HEK293 (cell line): ENCODE measurements at regions not wholly inside any gene's neighbourhood (a gene's known extent, or its start where the extent isn't known, plus 50 kb on each side); places are given as distances from the start of the nearest gene placed in this dataset.

Experiments used
- CTCF ChIA-PET: fragments of 350-600 bp; formaldehyde crosslinking; extraction: SDS; loops from one replicate; lab custom pipeline; 2021; ENCODE audit warnings: antibody characterized with exemption; lab: Yijun Ruan, JAX
- POLR2A ChIA-PET: fragments of 300-600 bp; formaldehyde crosslinking; extraction: SDS; loops from one replicate; lab custom pipeline; 2020; ENCODE audit warnings: antibody characterized with exemption, inconsistent platforms; lab: Yijun Ruan, JAX
- H3K27ac ChIP-seq: fragments of 200-500 bp; sonication (Bioruptor generic); 2 replicates; pipeline ENCODE4 v1.5.1; 2014; ENCODE audit warnings: low read depth, low read length, control low read depth, inconsistent platforms; ENCODE audit errors: extremely low read depth
- H3K36me3 ChIP-seq, 2 experiments: fragments of 200-500 bp in 1 of 2; sonication (Bioruptor generic) in 1 of 2; 1 replicate in 1 of 2; 2 replicates in 1 of 2; pipeline ENCODE4 v1.5.1; 2014 to 2017; ENCODE audit warnings: inconsistent platforms in 2 of 2, low read length in 2 of 2; ENCODE audit not compliant: control insufficient read depth in 2 of 2, insufficient read depth in 1 of 2
- H3K4me1 ChIP-seq: fragments of 200-500 bp; sonication (Bioruptor generic); 2 replicates; pipeline ENCODE4 v1.5.1; 2014; ENCODE audit warnings: mild to moderate bottlenecking, low read length, inconsistent platforms; ENCODE audit not compliant: control insufficient read depth, insufficient read depth
- H3K4me3 ChIP-seq: 2 replicates; pipeline ENCODE4 v1.5.1; 2011; ENCODE audit warnings: low read depth, mild to moderate bottlenecking, control low read depth, low read length, moderate library complexity
- H3K9me3 ChIP-seq: fragments of 200-500 bp; sonication (Bioruptor generic); 2 replicates; pipeline ENCODE4 v1.5.1; 2014; ENCODE audit warnings: low read depth, low read length, inconsistent platforms; ENCODE audit not compliant: control insufficient read depth, insufficient read depth
- CTCF ChIP-seq: fragments of 450-650 bp; formaldehyde crosslinking; IDR thresholded peaks from 2 replicates; pipeline ENCODE4 v1.5.1; 2016; ENCODE audit warnings: missing biosample characterization, missing genetic modification characterization
- EGR2 ChIP-seq: fragments of 450-650 bp; formaldehyde crosslinking; IDR thresholded peaks from 2 replicates; pipeline ENCODE4 v1.5.1; 2016; ENCODE audit warnings: low read depth, missing biosample characterization, missing genetic modification characterization
- GFI1B ChIP-seq: fragments of 450-650 bp; formaldehyde crosslinking; IDR thresholded peaks from 2 replicates; pipeline ENCODE4 v1.5.1; 2016; ENCODE audit warnings: missing biosample characterization, missing genetic modification characterization
- HOXC10 ChIP-seq: sonication (generic); formaldehyde crosslinking; IDR thresholded peaks from 2 replicates; pipeline ENCODE4 v1.8.1; 2023; ENCODE audit warnings: mild to moderate bottlenecking, missing genetic modification reagents
- MEIS1 ChIP-seq: sonication (generic); formaldehyde crosslinking; IDR thresholded peaks from 2 replicates; pipeline ENCODE4 v1.8.1; 2022; ENCODE audit warnings: missing genetic modification reagents, mild to moderate bottlenecking, borderline replicate concordance
- PRDM2 ChIP-seq: fragments of 450-650 bp; formaldehyde crosslinking; IDR thresholded peaks from 2 replicates; pipeline ENCODE4 v1.5.1; 2016; ENCODE audit warnings: missing biosample characterization, missing genetic modification characterization, borderline replicate concordance
- PRDM6 ChIP-seq: fragments of 450-650 bp; formaldehyde crosslinking; IDR thresholded peaks from 2 replicates; pipeline ENCODE4 v1.5.1; 2017; ENCODE audit warnings: missing biosample characterization, missing genetic modification characterization
- SP7 ChIP-seq: fragments of 450-650 bp; formaldehyde crosslinking; IDR thresholded peaks from 2 replicates; pipeline ENCODE4 v1.5.1; 2016; ENCODE audit warnings: missing biosample characterization, missing genetic modification characterization
- ZBTB17 ChIP-seq: fragments of 450-650 bp; formaldehyde crosslinking; IDR thresholded peaks from 2 replicates; pipeline ENCODE4 v1.5.1; 2016; ENCODE audit warnings: missing biosample characterization, missing genetic modification characterization
- ZBTB20 ChIP-seq: fragments of 450-650 bp; formaldehyde crosslinking; IDR thresholded peaks from 2 replicates; pipeline ENCODE4 v1.5.1; 2016; ENCODE audit warnings: missing biosample characterization, missing genetic modification characterization
- ZBTB21 ChIP-seq: fragments of 450-650 bp; formaldehyde crosslinking; IDR thresholded peaks from 2 replicates; pipeline ENCODE4 v1.5.1; 2017; ENCODE audit warnings: missing biosample characterization, missing genetic modification characterization
- ZBTB26 ChIP-seq: fragments of 450-650 bp; formaldehyde crosslinking; optimal IDR thresholded peaks from 2 replicates; pipeline ENCODE3; 2016; ENCODE audit warnings: missing biosample characterization, mild to moderate bottlenecking, missing genetic modification characterization
- ZBTB48 ChIP-seq: fragments of 450-650 bp; formaldehyde crosslinking; IDR thresholded peaks from 2 replicates; pipeline ENCODE4 v1.5.1; 2016; ENCODE audit warnings: missing biosample characterization, missing genetic modification characterization
- ZNF2 ChIP-seq: fragments of 450-650 bp; formaldehyde crosslinking; IDR thresholded peaks from 2 replicates; pipeline ENCODE4 v1.5.1; 2016; ENCODE audit warnings: missing biosample characterization, missing genetic modification characterization
- ZNF366 ChIP-seq: fragments of 450-650 bp; formaldehyde crosslinking; conservative IDR thresholded peaks from 2 replicates; pipeline ENCODE4 v1.5.1; 2016; ENCODE audit warnings: missing biosample characterization, missing genetic modification characterization
- ZNF423 ChIP-seq: fragments of 450-650 bp; formaldehyde crosslinking; IDR thresholded peaks from 2 replicates; pipeline ENCODE4 v1.5.1; 2016; ENCODE audit warnings: missing biosample characterization, missing genetic modification characterization
- ZNF48 ChIP-seq: fragments of 450-650 bp; formaldehyde crosslinking; IDR thresholded peaks from 2 replicates; pipeline ENCODE4 v1.5.1; 2016; ENCODE audit warnings: missing biosample characterization, missing genetic modification characterization
- ZNF521 ChIP-seq: fragments of 450-650 bp; formaldehyde crosslinking; IDR thresholded peaks from 2 replicates; pipeline ENCODE4 v1.5.1; 2017; ENCODE audit warnings: missing biosample characterization, mild to moderate bottlenecking, missing genetic modification characterization
- ZNF530 ChIP-seq: fragments of 450-650 bp; formaldehyde crosslinking; IDR thresholded peaks from 2 replicates; pipeline ENCODE4 v1.5.1; 2016; ENCODE audit warnings: low read depth, missing biosample characterization, missing genetic modification characterization
- ZNF571 ChIP-seq: fragments of 450-650 bp; formaldehyde crosslinking; IDR thresholded peaks from 2 replicates; pipeline ENCODE4 v1.5.0; 2017; ENCODE audit warnings: missing biosample characterization, missing genetic modification characterization
- ZNF596 ChIP-seq: fragments of 450-650 bp; IDR thresholded peaks from 2 replicates; pipeline ENCODE4 v1.5.0; 2018; ENCODE audit warnings: missing biosample characterization, mild to moderate bottlenecking, missing genetic modification characterization, moderate library complexity
- ZNF677 ChIP-seq: fragments of 450-650 bp; IDR thresholded peaks from 2 replicates; pipeline ENCODE4 v1.5.0; 2018; ENCODE audit warnings: missing biosample characterization, mild to moderate bottlenecking, missing genetic modification characterization, moderate library complexity
- ZNF747 ChIP-seq: fragments of 450-650 bp; formaldehyde crosslinking; IDR thresholded peaks from 2 replicates; pipeline ENCODE4 v1.5.1; 2016; ENCODE audit warnings: missing biosample characterization, missing genetic modification characterization
- ZNF830 ChIP-seq: fragments of 450-650 bp; IDR thresholded peaks from 2 replicates; pipeline ENCODE4 v1.5.0; 2018; ENCODE audit warnings: missing biosample characterization, missing genetic modification characterization, low read depth, mild to moderate bottlenecking, moderate library complexity
- ZSCAN16 ChIP-seq: fragments of 450-650 bp; formaldehyde crosslinking; IDR thresholded peaks from 2 replicates; pipeline ENCODE4 v1.5.1; 2016; ENCODE audit warnings: missing biosample characterization, missing genetic modification characterization

GRCh38 chr4:71187404-71188155 lies 151.2 kb upstream of the SLC4A4 start (continued):
- TF ChIP-seq PRDM2 (tag by site-specific recombination) (no peak), ZNF530 (tag by site-specific recombination) (no peak), GFI1B (tag by site-specific recombination) (no peak), HOXC10 (CRISPR knock-in tag) (no peak), ZBTB48 (peak; percentile 78), ZNF747 (tag by site-specific recombination) (no peak), EGR2 (tag by site-specific recombination) (peak; percentile 10; the same call in 1 of the 2 replicates), ZNF2 (tag by site-specific recombination) (peak; percentile 34; the same call in 1 of the 2 replicates), ZNF677 (tag by site-specific recombination) (no peak), ZNF521 (tag by site-specific recombination) (no peak), ZNF830 (tag by site-specific recombination) (no peak), MEIS1 (no peak), ZBTB21 (tag by site-specific recombination) (no peak), ZBTB20 (tag by site-specific recombination) (peak; percentile 64)
- TF ChIP-seq, all 188 proteins: peak for 19

GRCh38 chr4:71188156-71188640 lies 150.6 kb upstream of the SLC4A4 start:
- H3K4me3 ChIP-seq: peak overlapping the region; percentile 66
- ChIA-PET POLR2A (interaction anchor here (0.6 to 0.9 kb wide), 2 partner anchors 14 to 77 kb away, joined by 3 read pairs; no protein-coding TSS in a partner anchor), CTCF (interaction anchor here (0.7 kb wide), 1 partner anchor 365 kb away, joined by 4 read pairs; no protein-coding TSS in a partner anchor)
- H3K27ac ChIP-seq: peak overlapping the region; percentile 90; the same call in 1 of the 2 replicates
- 0 out of 2 replicates have a peak, but pooled peaks cover 2% of the 10 kb centered on the region for H3K4me1 ChIP-seq
- H3K9me3 ChIP-seq: no peaks in the 10 kb centered on the region
- no peaks in the 10 kb centered on the region for H3K36me3 ChIP-seq
- TF ChIP-seq ZNF366 (tag by site-specific recombination) (peak; percentile 77), ZNF48 (tag by site-specific recombination) (no peak), ZNF596 (tag by site-specific recombination) (no peak), ZNF571 (tag by site-specific recombination) (no peak), ZBTB26 (tag by site-specific recombination) (no peak), ZSCAN16 (tag by site-specific recombination) (no peak), SP7 (tag by site-specific recombination) (no peak), ZBTB17 (tag by site-specific recombination) (peak; percentile 69), CTCF (tag by site-specific recombination) (peak; percentile 43), ZNF423 (tag by site-specific recombination) (no peak), PRDM6 (tag by site-specific recombination) (peak; percentile 38; the same call in 1 of the 2 replicates)
